ENCODE measurements at regions not wholly inside any gene's neighbourhood (a gene's known extent, or its start where the extent isn't known, plus 50 kb on each side); places are given as distances from the start of the nearest gene placed in this dataset.

DNA sequence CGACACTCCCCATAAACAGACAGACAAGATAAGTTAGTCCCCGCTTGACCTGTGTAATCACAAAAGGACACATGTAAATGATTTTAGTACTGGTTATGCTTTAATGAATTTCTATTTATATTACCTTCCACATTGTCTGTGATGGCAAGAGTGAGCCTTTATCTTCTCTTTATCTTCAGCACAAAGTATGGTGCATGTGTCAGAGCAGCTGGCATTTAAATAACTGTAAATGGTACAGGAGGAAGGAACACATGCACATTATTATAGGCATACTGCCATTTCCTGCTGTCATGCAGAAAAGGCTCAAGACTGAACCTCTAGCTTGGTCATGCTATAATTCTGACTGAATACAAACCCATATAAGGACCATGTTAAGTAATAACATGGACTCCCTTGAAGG lies 1342.7 kb upstream of the TENM4 start:
- POLR2A ChIA-PET (ENCODE audit: unreplicated experiment), result no interaction called here

More for the DNA sequence above, 1342.7 kb upstream of the TENM4 start:
- no peak overlapping the region for H4K91ac ChIP-seq (ENCODE audit: insufficient read depth, low read depth, low read length)
- dilution Hi-C loops (cut with HindIII; ENCODE audit: low sequenced_read_pairs, unreplicated experiment), result no loop called here
- no peak for DNase-seq
- H3K9me3 ChIP-seq (ENCODE audit: control insufficient read depth, insufficient read depth, low read length), result peaks cover under 1% of the 10 kb centered on the region; the same call in 1 of the 2 replicates
- H3K23ac ChIP-seq (ENCODE audit: low read depth, low read length), result no peak overlapping the region
- no peak overlapping the region for H3K27ac ChIP-seq (ENCODE audit: insufficient read depth, low read length)
- no peak overlapping the region for H3K9ac ChIP-seq (ENCODE audit: low read depth, low read length)
- H2BK20ac ChIP-seq (ENCODE audit: low read depth, low read length), result no peak overlapping the region
- H4K8ac ChIP-seq (ENCODE audit: low read depth in 2 of 2, low read length in 2 of 2), result no peak overlapping the region
- H3K36me3 ChIP-seq (ENCODE audit: control insufficient read depth, insufficient read depth, low read length), result no peaks in the 10 kb centered on the region
- intact Hi-C loops (cut with micrococcal nuclease), result no loop called here
- H4K20me1 ChIP-seq (ENCODE audit: insufficient read depth, low read length), result no peaks in the 10 kb centered on the region
- no peak overlapping the region for H4K5ac ChIP-seq (ENCODE audit: low read depth, low read length)
- CTCF ChIA-PET, result interaction anchor here (0.7 kb wide), 1 partner anchor 401 kb away, joined by 3 read pairs; no protein-coding TSS in a partner anchor
- no peak overlapping the region for H3K4me3 ChIP-seq (ENCODE audit: insufficient read depth, low read depth, low read length)
- no peak overlapping the region for H3K4ac ChIP-seq (ENCODE audit: low read depth, low read length)
- H2BK120ac ChIP-seq (ENCODE audit: low read depth, low read length), result no peak overlapping the region
- no peak overlapping the region for H3K14ac ChIP-seq (replicated peaks; ENCODE audit: low read depth, low read length)
- TF ChIP-seq CHD1 (IDR thresholded peaks at IDR 0.05; ENCODE audit: low read depth, low read length) (no peak), POLR2A (IDR thresholded peaks at IDR 0.05; ENCODE audit: low read depth, low read length) (no peak), MAZ (IDR thresholded peaks at IDR 0.05; ENCODE audit: borderline replicate concordance, low read depth, low read length) (no peak), RAD21 (IDR thresholded peaks at IDR 0.05; ENCODE audit: low read length) (no peak), RFX5 (IDR thresholded peaks at IDR 0.05; ENCODE audit: low read depth, low read length) (no peak), USF2 (IDR thresholded peaks at IDR 0.05; ENCODE audit: low read depth, low read length) (no peak), RCOR1 (IDR thresholded peaks at IDR 0.05; ENCODE audit: insufficient replicate concordance, low read length) (no peak), BHLHE40 (IDR thresholded peaks at IDR 0.05; ENCODE audit: low read depth, low read length) (no peak), SMC3 (IDR thresholded peaks at IDR 0.05; ENCODE audit: low read depth, low read length) (no peak), CEBPB (IDR thresholded peaks at IDR 0.05; ENCODE audit: low read depth, low read length) (no peak), NFE2L2 (IDR thresholded peaks at IDR 0.05; ENCODE audit: low read depth, low read length) (no peak), MAFK (IDR thresholded peaks at IDR 0.05; ENCODE audit: low read depth, low read length) (no peak), FOS (IDR thresholded peaks at IDR 0.05; ENCODE audit: low read depth, low read length) (no peak), MXI1 (IDR thresholded peaks at IDR 0.05; ENCODE audit: borderline replicate concordance, low read depth, low read length) (no peak)
- TF ChIP-seq, protein P1, sequence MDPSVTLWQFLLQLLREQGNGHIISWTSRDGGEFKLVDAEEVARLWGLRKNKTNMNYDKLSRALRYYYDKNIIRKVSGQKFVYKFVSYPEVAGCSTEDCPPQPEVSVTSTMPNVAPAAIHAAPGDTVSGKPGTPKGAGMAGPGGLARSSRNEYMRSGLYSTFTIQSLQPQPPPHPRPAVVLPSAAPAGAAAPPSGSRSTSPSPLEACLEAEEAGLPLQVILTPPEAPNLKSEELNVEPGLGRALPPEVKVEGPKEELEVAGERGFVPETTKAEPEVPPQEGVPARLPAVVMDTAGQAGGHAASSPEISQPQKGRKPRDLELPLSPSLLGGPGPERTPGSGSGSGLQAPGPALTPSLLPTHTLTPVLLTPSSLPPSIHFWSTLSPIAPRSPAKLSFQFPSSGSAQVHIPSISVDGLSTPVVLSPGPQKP (IDR thresholded peaks at IDR 0.05; ENCODE audit: borderline replicate concordance, low read depth, low read length), result no peak
- TF ChIP-seq, protein P2, sequence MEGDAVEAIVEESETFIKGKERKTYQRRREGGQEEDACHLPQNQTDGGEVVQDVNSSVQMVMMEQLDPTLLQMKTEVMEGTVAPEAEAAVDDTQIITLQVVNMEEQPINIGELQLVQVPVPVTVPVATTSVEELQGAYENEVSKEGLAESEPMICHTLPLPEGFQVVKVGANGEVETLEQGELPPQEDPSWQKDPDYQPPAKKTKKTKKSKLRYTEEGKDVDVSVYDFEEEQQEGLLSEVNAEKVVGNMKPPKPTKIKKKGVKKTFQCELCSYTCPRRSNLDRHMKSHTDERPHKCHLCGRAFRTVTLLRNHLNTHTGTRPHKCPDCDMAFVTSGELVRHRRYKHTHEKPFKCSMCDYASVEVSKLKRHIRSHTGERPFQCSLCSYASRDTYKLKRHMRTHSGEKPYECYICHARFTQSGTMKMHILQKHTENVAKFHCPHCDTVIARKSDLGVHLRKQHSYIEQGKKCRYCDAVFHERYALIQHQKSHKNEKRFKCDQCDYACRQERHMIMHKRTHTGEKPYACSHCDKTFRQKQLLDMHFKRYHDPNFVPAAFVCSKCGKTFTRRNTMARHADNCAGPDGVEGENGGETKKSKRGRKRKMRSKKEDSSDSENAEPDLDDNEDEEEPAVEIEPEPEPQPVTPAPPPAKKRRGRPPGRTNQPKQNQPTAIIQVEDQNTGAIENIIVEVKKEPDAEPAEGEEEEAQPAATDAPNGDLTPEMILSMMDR (conservative IDR thresholded peaks at IDR 0.05; ENCODE audit: low read depth, low read length), result no peak
- no peak overlapping the region for H3K56ac ChIP-seq (ENCODE audit: extremely low read depth, insufficient read depth, low read length)
- no peak overlapping the region for H2BK15ac ChIP-seq (ENCODE audit: low read depth, low read length)
- no peak overlapping the region for H2BK5ac ChIP-seq (ENCODE audit: low read depth, low read length, poor library complexity, severe bottlenecking)
- WGBS, 2 experiments (ENCODE audit: extremely low coverage in 2 of 2, insufficient read length in 1 of 2), result no CpG with 5 or more reads among the region's 2 CpGs
- H3K27me3 ChIP-seq (ENCODE audit: control insufficient read depth, insufficient read depth, low read length), result no peaks in the 10 kb centered on the region
- no peaks in the 10 kb centered on the region for H3K79me1 ChIP-seq (ENCODE audit: low read depth in 1 of 2, low read length in 2 of 2)
- H3K4me2 ChIP-seq (ENCODE audit: low read depth, low read length), result no peak overlapping the region
- no peak overlapping the region for H2AK9ac ChIP-seq (replicated peaks; ENCODE audit: low read depth, low read length, poor library complexity)
- no peaks in the 10 kb centered on the region for H3K9me1 ChIP-seq (ENCODE audit: insufficient read depth, low read length)
- no TSS peak for BruUV-seq (replicated peaks)
- no peak overlapping the region for H3K18ac ChIP-seq (ENCODE audit: low read depth, low read length)
- no peaks in the 10 kb centered on the region for H3K4me1 ChIP-seq (ENCODE audit: control insufficient read depth, insufficient read depth, low read length)
- in situ Hi-C loops (cut with MboI; ENCODE audit: low sequenced_read_pairs), result no loop called here
- no peak overlapping the region for H2AFZ ChIP-seq (replicated peaks; ENCODE audit: low read length, poor library complexity)
- H2AK5ac ChIP-seq (ENCODE audit: low read depth, low read length), result no peak overlapping the region
- ATAC-seq (ENCODE audit: low read depth), result no peak
